Peyer's patch (tissue), 4 donors: ENCODE measurements at regions not wholly inside any gene's neighbourhood (a gene's known extent, or its start where the extent isn't known, plus 50 kb on each side); places are given as distances from the start of the nearest gene placed in this dataset.

Experiments used
- DNase-seq, 3 donors: peaks; one replicate each; pipeline ENCODE4 v3.0.0-alpha.2; 2017 to 2019
- H3K27ac ChIP-seq, 4 donors: fragments of 200-600 bp; sonication (generic); one replicate each; pipeline ENCODE4 v1.5.1; 2016 to 2019
- H3K27me3 ChIP-seq, 2 donors: fragments of 200-600 bp; sonication (generic); one replicate each; pipeline ENCODE4 v1.5.1; 2019
- H3K36me3 ChIP-seq, 3 donors: fragments of 200-600 bp; sonication (generic); one replicate each; pipeline ENCODE4 v1.5.1; 2016 to 2019
- H3K4me1 ChIP-seq, 4 donors: fragments of 200-600 bp; sonication (generic); one replicate each; pipeline ENCODE4 v1.5.1; 2016 to 2019
- H3K4me3 ChIP-seq, 4 donors: fragments of 200-600 bp; sonication (generic); 1 replicate in 3 of 4; 2 replicates in 1 of 4; pipeline ENCODE4 v1.5.1; 2016 to 2019; ENCODE audit warnings: mild to moderate bottlenecking in 1 of 4
- H3K9me3 ChIP-seq, 4 donors: fragments of 200-600 bp; sonication (generic); one replicate each; pipeline ENCODE4 v1.5.1; 2016 to 2019; ENCODE audit warnings: mild to moderate bottlenecking in 1 of 4
- CTCF ChIP-seq, 6 experiments: fragments of 450-650 bp in 4 of 6; fragments of 200-600 bp in 2 of 6; sonication (generic) in 1 of 6; IDR thresholded peaks; one replicate each; pipeline ENCODE4 v1.5.1; 2017 to 2019; ENCODE audit warnings: antibody characterized with exemption in 6 of 6, mild to moderate bottlenecking in 3 of 6, moderate library complexity in 1 of 6
- POLR2A ChIP-seq, 2 donors: fragments of 450-650 bp; IDR thresholded peaks; one replicate each; pipeline ENCODE4 v1.5.1; 2017; ENCODE audit warnings: antibody characterized with exemption in 2 of 2, mild to moderate bottlenecking in 2 of 2, moderate library complexity in 2 of 2

GRCh38 chr4:178306565-178306964, 864.3 kb upstream of the AGA start:
- TF ChIP-seq POLR2A (IDR thresholded peaks at IDR 0.05) = no peak
- no peak for TF ChIP-seq CTCF (IDR thresholded peaks at IDR 0.05)
- H3K4me1 ChIP-seq = no peaks in the 10 kb centered on the region
- no peak for DNase-seq
- no peaks in the 10 kb centered on the region for H3K36me3 ChIP-seq
- H3K9me3 ChIP-seq = no peaks in the 10 kb centered on the region
- H3K27ac ChIP-seq = no peak overlapping the region
- H3K27me3 ChIP-seq = no peaks in the 10 kb centered on the region
- H3K4me3 ChIP-seq = no peak overlapping the region

DNA sequence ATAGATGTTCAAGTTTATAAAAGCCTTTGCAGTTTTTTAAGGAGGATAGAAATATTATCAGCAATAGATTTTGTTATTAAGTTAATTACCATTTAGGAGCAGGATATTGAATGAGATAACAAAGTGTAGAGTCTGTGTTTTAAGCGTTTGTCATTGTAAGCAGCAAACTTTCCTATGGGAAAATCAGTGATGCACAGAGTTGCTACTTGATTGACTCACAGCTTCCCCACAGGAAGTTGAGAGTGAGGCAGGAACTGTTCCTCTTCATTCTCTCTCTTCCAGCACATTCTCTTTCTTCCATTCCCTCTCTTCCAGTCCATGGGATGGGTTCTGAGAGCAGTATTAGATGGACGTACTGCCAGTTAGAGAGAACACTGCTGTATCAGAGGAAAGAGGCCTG, 867.7 kb upstream of the AGA start:
- Histone ChIP-seq H3K9me3 (no peaks in the 10 kb centered on the region), H3K36me3 (no peaks in the 10 kb centered on the region), H3K27ac (peak overlapping the region in 1 of 4 donors; percentile 41), H3K4me3 (no peak overlapping the region), H3K4me1 (no peaks in the 10 kb centered on the region), H3K27me3 (no peaks in the 10 kb centered on the region)
- TF ChIP-seq POLR2A (IDR thresholded peaks at IDR 0.05) (no peak), CTCF (IDR thresholded peaks at IDR 0.05) (no peak)
- DNase-seq = no peak

GRCh38 chr4:178311997-178312396, 869.8 kb upstream of the AGA start:
- no peak for DNase-seq
- no peaks in the 10 kb centered on the region for H3K4me1 ChIP-seq
- H3K4me3 ChIP-seq = no peak overlapping the region
- H3K9me3 ChIP-seq = no peaks in the 10 kb centered on the region
- TF ChIP-seq CTCF (IDR thresholded peaks at IDR 0.05) (no peak), POLR2A (IDR thresholded peaks at IDR 0.05) (no peak)
- H3K27ac ChIP-seq = no peak overlapping the region
- no peaks in the 10 kb centered on the region for H3K36me3 ChIP-seq
- H3K27me3 ChIP-seq = no peaks in the 10 kb centered on the region

DNA sequence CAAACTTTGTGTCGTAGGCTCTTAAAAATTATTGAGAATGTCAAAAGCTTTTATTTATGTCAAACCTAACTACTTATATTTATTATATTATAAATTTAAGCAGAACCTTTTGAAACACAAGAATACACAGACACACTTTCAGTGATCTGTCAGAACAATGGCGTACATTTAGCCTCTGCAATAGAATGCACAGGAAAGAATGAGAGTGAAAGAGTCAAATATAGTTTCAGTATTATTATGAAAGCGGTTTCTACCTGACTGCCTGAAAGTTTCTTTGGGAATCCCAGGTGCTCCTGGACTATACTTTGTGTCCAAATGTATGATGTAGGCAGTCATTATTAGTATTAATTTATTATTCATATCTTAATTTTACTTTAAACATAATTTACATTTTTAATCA, 872.0 kb upstream of the AGA start:
- Histone ChIP-seq H3K27ac (peak overlapping the region in 1 of 4 donors; percentile 8), H3K4me3 (peak overlapping the region in 1 of 4 donors; percentile 24), H3K9me3 (no peaks in the 10 kb centered on the region), H3K27me3 (no peaks in the 10 kb centered on the region), H3K4me1 (no peaks in the 10 kb centered on the region), H3K36me3 (no peaks in the 10 kb centered on the region)
- TF ChIP-seq CTCF (IDR thresholded peaks at IDR 0.05) (no peak), POLR2A (IDR thresholded peaks at IDR 0.05) (no peak)
- DNase-seq = no peak

- peaks cover 0 to 7% (median 0%) of the 10 kb centered on the region in 4 donors for H3K9me3 ChIP-seq
- TF ChIP-seq POLR2A (IDR thresholded peaks at IDR 0.05) = no peak
- TF ChIP-seq CTCF (IDR thresholded peaks at IDR 0.05) = no peak
- peak in 2 of 3 donors; percentile 49 to 68 for DNase-seq
- no peaks in the 10 kb centered on the region for H3K4me1 ChIP-seq
- no peaks in the 10 kb centered on the region for H3K27me3 ChIP-seq
- no peaks in the 10 kb centered on the region for H3K36me3 ChIP-seq
- peak overlapping the region in 2 of 4 donors; percentile 9 to 50 for H3K27ac ChIP-seq
- H3K4me3 ChIP-seq = no peak overlapping the region
Measured at GRCh38 chr4:178316211-178316610, 874.0 kb upstream of the AGA start.

GRCh38 chr4:178320003-178320402, 877.8 kb upstream of the AGA start:
- Histone ChIP-seq H3K4me1 (no peaks in the 10 kb centered on the region), H3K27me3 (no peaks in the 10 kb centered on the region), H3K9me3 (peaks cover 0 to 7% (median 0%) of the 10 kb centered on the region in 4 donors), H3K4me3 (no peak overlapping the region), H3K27ac (no peak overlapping the region), H3K36me3 (no peaks in the 10 kb centered on the region)
- TF ChIP-seq CTCF (IDR thresholded peaks at IDR 0.05) (no peak), POLR2A (IDR thresholded peaks at IDR 0.05) (no peak)
- no peak for DNase-seq
